ENCODE measurements at regions not wholly inside any gene's neighbourhood (a gene's known extent, or its start where the extent isn't known, plus 50 kb on each side); places are given as distances from the start of the nearest gene placed in this dataset.

GRCh38 chr16:73177729-73178295 is 129.9 kb upstream of the ZFHX3 start (continued):
- TF ChIP-seq, protein P1, sequence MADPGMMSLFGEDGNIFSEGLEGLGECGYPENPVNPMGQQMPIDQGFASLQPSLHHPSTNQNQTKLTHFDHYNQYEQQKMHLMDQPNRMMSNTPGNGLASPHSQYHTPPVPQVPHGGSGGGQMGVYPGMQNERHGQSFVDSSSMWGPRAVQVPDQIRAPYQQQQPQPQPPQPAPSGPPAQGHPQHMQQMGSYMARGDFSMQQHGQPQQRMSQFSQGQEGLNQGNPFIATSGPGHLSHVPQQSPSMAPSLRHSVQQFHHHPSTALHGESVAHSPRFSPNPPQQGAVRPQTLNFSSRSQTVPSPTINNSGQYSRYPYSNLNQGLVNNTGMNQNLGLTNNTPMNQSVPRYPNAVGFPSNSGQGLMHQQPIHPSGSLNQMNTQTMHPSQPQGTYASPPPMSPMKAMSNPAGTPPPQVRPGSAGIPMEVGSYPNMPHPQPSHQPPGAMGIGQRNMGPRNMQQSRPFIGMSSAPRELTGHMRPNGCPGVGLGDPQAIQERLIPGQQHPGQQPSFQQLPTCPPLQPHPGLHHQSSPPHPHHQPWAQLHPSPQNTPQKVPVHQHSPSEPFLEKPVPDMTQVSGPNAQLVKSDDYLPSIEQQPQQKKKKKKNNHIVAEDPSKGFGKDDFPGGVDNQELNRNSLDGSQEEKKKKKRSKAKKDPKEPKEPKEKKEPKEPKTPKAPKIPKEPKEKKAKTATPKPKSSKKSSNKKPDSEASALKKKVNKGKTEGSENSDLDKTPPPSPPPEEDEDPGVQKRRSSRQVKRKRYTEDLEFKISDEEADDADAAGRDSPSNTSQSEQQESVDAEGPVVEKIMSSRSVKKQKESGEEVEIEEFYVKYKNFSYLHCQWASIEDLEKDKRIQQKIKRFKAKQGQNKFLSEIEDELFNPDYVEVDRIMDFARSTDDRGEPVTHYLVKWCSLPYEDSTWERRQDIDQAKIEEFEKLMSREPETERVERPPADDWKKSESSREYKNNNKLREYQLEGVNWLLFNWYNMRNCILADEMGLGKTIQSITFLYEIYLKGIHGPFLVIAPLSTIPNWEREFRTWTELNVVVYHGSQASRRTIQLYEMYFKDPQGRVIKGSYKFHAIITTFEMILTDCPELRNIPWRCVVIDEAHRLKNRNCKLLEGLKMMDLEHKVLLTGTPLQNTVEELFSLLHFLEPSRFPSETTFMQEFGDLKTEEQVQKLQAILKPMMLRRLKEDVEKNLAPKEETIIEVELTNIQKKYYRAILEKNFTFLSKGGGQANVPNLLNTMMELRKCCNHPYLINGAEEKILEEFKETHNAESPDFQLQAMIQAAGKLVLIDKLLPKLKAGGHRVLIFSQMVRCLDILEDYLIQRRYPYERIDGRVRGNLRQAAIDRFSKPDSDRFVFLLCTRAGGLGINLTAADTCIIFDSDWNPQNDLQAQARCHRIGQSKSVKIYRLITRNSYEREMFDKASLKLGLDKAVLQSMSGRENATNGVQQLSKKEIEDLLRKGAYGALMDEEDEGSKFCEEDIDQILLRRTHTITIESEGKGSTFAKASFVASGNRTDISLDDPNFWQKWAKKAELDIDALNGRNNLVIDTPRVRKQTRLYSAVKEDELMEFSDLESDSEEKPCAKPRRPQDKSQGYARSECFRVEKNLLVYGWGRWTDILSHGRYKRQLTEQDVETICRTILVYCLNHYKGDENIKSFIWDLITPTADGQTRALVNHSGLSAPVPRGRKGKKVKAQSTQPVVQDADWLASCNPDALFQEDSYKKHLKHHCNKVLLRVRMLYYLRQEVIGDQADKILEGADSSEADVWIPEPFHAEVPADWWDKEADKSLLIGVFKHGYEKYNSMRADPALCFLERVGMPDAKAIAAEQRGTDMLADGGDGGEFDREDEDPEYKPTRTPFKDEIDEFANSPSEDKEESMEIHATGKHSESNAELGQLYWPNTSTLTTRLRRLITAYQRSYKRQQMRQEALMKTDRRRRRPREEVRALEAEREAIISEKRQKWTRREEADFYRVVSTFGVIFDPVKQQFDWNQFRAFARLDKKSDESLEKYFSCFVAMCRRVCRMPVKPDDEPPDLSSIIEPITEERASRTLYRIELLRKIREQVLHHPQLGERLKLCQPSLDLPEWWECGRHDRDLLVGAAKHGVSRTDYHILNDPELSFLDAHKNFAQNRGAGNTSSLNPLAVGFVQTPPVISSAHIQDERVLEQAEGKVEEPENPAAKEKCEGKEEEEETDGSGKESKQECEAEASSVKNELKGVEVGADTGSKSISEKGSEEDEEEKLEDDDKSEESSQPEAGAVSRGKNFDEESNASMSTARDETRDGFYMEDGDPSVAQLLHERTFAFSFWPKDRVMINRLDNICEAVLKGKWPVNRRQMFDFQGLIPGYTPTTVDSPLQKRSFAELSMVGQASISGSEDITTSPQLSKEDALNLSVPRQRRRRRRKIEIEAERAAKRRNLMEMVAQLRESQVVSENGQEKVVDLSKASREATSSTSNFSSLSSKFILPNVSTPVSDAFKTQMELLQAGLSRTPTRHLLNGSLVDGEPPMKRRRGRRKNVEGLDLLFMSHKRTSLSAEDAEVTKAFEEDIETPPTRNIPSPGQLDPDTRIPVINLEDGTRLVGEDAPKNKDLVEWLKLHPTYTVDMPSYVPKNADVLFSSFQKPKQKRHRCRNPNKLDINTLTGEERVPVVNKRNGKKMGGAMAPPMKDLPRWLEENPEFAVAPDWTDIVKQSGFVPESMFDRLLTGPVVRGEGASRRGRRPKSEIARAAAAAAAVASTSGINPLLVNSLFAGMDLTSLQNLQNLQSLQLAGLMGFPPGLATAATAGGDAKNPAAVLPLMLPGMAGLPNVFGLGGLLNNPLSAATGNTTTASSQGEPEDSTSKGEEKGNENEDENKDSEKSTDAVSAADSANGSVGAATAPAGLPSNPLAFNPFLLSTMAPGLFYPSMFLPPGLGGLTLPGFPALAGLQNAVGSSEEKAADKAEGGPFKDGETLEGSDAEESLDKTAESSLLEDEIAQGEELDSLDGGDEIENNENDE (IDR thresholded peaks at IDR 0.05; ENCODE audit: insufficient replicate concordance, low read length): no peak
- TF ChIP-seq KDM4A (IDR thresholded peaks at IDR 0.05; ENCODE audit: low read depth, low read length, severe bottlenecking) (no peak), EZH2 (IDR thresholded peaks at IDR 0.05; ENCODE audit: low read depth, low read length, severe bottlenecking) (no peak), MAFK (IDR thresholded peaks at IDR 0.05; ENCODE audit: low read depth, low read length) (no peak), ASH2L (IDR thresholded peaks at IDR 0.05; ENCODE audit: low read length) (no peak)

Measured in H1 (cell line).